SK-N-SH treated with all-trans-retinoic acid at 6 μM for 48 hours (cell line): ENCODE measurements at regions not wholly inside any gene's neighbourhood (a gene's known extent, or its start where the extent isn't known, plus 50 kb on each side); places are given as distances from the start of the nearest gene placed in this dataset.

Source experiments
- ATAC-seq: fragments of 200-7000 bp; cut with Tn5 transposase; 3 replicates; pipeline ENCODE4 v1.9.1; 2020; ENCODE audit warnings: mild to moderate bottlenecking, moderate library complexity
- ARNTL ChIP-seq: fragments of 450-650 bp; formaldehyde crosslinking; IDR thresholded peaks from 2 replicates; pipeline ENCODE4 v1.5.0; 2020; ENCODE audit warnings: low read depth, mild to moderate bottlenecking, moderate library complexity, borderline replicate concordance
- CSDC2 ChIP-seq: fragments of 250-450 bp; sonication (Bioruptor Pico); IDR thresholded peaks from 2 replicates; pipeline ENCODE4 v1.5.0; 2020; ENCODE audit warnings: mild to moderate bottlenecking, moderate library complexity
- GLIS3 ChIP-seq: fragments of 250-450 bp; sonication (Bioruptor Pico); IDR thresholded peaks from 2 replicates; pipeline ENCODE4 v1.5.0; 2020; ENCODE audit warnings: mild to moderate bottlenecking, moderate library complexity
- ISL1 ChIP-seq: fragments of 250-450 bp; sonication (Bioruptor Pico); IDR thresholded peaks from 2 replicates; pipeline ENCODE4 v2.1.2; 2022; ENCODE audit warnings: mild to moderate bottlenecking, moderate library complexity
- OSR1 ChIP-seq: fragments of 250-450 bp; sonication (Bioruptor Pico); IDR thresholded peaks from 2 replicates; pipeline ENCODE4 v1.8.0; 2022; ENCODE audit warnings: moderate library complexity, mild to moderate bottlenecking, inconsistent platforms
- PATZ1 ChIP-seq: fragments of 250-450 bp; sonication (Bioruptor Pico); IDR thresholded peaks from 2 replicates; pipeline ENCODE4 v1.8.0; 2020; ENCODE audit warnings: mild to moderate bottlenecking, moderate library complexity, borderline replicate concordance
- PPARA ChIP-seq: fragments of 250-450 bp; sonication (Bioruptor Pico); IDR thresholded peaks from 2 replicates; pipeline ENCODE4 v1.5.0; 2020; ENCODE audit warnings: mild to moderate bottlenecking, borderline replicate concordance
- RARB ChIP-seq: fragments of 250-450 bp; sonication (Bioruptor Pico); IDR thresholded peaks from 2 replicates; pipeline ENCODE4 v1.8.0; 2021; ENCODE audit warnings: mild to moderate bottlenecking, moderate library complexity
- SNAI2 ChIP-seq: fragments of 250-450 bp; sonication (Bioruptor Pico); IDR thresholded peaks from 2 replicates; pipeline ENCODE4 v1.5.0; 2020; ENCODE audit warnings: mild to moderate bottlenecking, moderate library complexity
- TCF4 ChIP-seq: fragments of 250-450 bp; sonication (Bioruptor Pico); IDR thresholded peaks from 2 replicates; pipeline ENCODE4 v1.8.0; 2021; ENCODE audit warnings: mild to moderate bottlenecking, moderate library complexity, borderline replicate concordance
- TOX ChIP-seq: fragments of 250-450 bp; sonication (Bioruptor Pico); IDR thresholded peaks from 2 replicates; pipeline ENCODE4 v1.8.0; 2021; ENCODE audit warnings: mild to moderate bottlenecking, moderate library complexity, borderline replicate concordance
- ZC3H10 ChIP-seq: fragments of 250-450 bp; sonication (Bioruptor Pico); IDR thresholded peaks from 2 replicates; pipeline ENCODE4 v1.5.1; 2021; ENCODE audit warnings: mild to moderate bottlenecking, moderate library complexity
- ZFP3 ChIP-seq: fragments of 250-450 bp; sonication (Bioruptor Pico); IDR thresholded peaks from 2 replicates; pipeline ENCODE4 v1.5.0; 2020; ENCODE audit warnings: mild to moderate bottlenecking, moderate library complexity
- ZFP30 ChIP-seq: fragments of 450-650 bp; formaldehyde crosslinking; IDR thresholded peaks from 2 replicates; pipeline ENCODE4 v1.5.0; 2022; ENCODE audit warnings: mild to moderate bottlenecking, moderate library complexity
- ZNF70 ChIP-seq: fragments of 450-650 bp; formaldehyde crosslinking; IDR thresholded peaks from 2 replicates; pipeline ENCODE4 v1.5.0; 2020; ENCODE audit warnings: mild to moderate bottlenecking, moderate library complexity
- ZNF8 ChIP-seq: fragments of 450-650 bp; formaldehyde crosslinking; IDR thresholded peaks from 2 replicates; pipeline ENCODE4 v1.5.0; 2020; ENCODE audit warnings: mild to moderate bottlenecking, moderate library complexity
- TF ChIP-seq, protein P1 (sequence below): fragments of 250-450 bp; sonication (Bioruptor Pico); IDR thresholded peaks from 2 replicates; pipeline ENCODE4 v1.8.0; 2021; ENCODE audit warnings: low read depth, mild to moderate bottlenecking, moderate library complexity, borderline replicate concordance
- TF ChIP-seq, protein P2 (sequence below): fragments of 250-450 bp; sonication (Bioruptor Pico); IDR thresholded peaks from 2 replicates; pipeline ENCODE4 v1.5.0; 2020; ENCODE audit warnings: mild to moderate bottlenecking, moderate library complexity
- TF ChIP-seq, protein P3 (sequence below): fragments of 250-450 bp; sonication (Bioruptor Pico); IDR thresholded peaks from 2 replicates; pipeline ENCODE4 v1.5.1; 2020; ENCODE audit warnings: low read depth, mild to moderate bottlenecking, moderate library complexity

GRCh38 chr18:66138642-66139041, 387.8 kb downstream of the CDH7 start:
- ATAC-seq, result no peak
- TF ChIP-seq PPARA (CRISPR knock-in tag) (no peak), ZFP30 (no peak), ISL1 (CRISPR knock-in tag) (no peak), ZNF8 (CRISPR knock-in tag) (no peak)
- TF ChIP-seq, protein P1, sequence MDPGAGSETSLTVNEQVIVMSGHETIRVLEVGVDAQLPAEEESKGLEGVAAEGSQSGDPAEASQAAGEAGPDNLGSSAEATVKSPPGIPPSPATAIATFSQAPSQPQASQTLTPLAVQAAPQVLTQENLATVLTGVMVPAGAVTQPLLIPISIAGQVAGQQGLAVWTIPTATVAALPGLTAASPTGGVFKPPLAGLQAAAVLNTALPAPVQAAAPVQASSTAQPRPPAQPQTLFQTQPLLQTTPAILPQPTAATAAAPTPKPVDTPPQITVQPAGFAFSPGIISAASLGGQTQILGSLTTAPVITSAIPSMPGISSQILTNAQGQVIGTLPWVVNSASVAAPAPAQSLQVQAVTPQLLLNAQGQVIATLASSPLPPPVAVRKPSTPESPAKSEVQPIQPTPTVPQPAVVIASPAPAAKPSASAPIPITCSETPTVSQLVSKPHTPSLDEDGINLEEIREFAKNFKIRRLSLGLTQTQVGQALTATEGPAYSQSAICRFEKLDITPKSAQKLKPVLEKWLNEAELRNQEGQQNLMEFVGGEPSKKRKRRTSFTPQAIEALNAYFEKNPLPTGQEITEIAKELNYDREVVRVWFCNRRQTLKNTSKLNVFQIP (CRISPR knock-in tag), result no peak
- TF ChIP-seq, all 23 proteins: peak for 0

GRCh38 chr18:66136039-66136438, 385.2 kb downstream of the CDH7 start:
- ATAC-seq, result no peak
- TF ChIP-seq TCF4 (CRISPR knock-in tag), result no peak
- no peak for TF ChIP-seq RARB (CRISPR knock-in tag)
- no peak for TF ChIP-seq ZC3H10 (CRISPR knock-in tag)
- no peak for TF ChIP-seq ZNF8 (CRISPR knock-in tag)

GRCh38 chr18:66129248-66129647, 378.4 kb downstream of the CDH7 start:
- TF ChIP-seq, protein P1 (CRISPR knock-in tag), result no peak
- no peak for TF ChIP-seq ZC3H10 (CRISPR knock-in tag)
- no peak for TF ChIP-seq ZFP30
- TF ChIP-seq TOX (CRISPR knock-in tag), result no peak
- TF ChIP-seq GLIS3 (CRISPR knock-in tag), result no peak
- no peak for TF ChIP-seq PATZ1 (CRISPR knock-in tag)
- no peak for ATAC-seq

- ATAC-seq, result no peak
- no peak for TF ChIP-seq ZFP3 (CRISPR knock-in tag)
- TF ChIP-seq, protein P2, sequence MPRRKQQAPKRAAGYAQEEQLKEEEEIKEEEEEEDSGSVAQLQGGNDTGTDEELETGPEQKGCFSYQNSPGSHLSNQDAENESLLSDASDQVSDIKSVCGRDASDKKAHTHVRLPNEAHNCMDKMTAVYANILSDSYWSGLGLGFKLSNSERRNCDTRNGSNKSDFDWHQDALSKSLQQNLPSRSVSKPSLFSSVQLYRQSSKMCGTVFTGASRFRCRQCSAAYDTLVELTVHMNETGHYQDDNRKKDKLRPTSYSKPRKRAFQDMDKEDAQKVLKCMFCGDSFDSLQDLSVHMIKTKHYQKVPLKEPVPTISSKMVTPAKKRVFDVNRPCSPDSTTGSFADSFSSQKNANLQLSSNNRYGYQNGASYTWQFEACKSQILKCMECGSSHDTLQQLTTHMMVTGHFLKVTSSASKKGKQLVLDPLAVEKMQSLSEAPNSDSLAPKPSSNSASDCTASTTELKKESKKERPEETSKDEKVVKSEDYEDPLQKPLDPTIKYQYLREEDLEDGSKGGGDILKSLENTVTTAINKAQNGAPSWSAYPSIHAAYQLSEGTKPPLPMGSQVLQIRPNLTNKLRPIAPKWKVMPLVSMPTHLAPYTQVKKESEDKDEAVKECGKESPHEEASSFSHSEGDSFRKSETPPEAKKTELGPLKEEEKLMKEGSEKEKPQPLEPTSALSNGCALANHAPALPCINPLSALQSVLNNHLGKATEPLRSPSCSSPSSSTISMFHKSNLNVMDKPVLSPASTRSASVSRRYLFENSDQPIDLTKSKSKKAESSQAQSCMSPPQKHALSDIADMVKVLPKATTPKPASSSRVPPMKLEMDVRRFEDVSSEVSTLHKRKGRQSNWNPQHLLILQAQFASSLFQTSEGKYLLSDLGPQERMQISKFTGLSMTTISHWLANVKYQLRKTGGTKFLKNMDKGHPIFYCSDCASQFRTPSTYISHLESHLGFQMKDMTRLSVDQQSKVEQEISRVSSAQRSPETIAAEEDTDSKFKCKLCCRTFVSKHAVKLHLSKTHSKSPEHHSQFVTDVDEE (CRISPR knock-in tag), result no peak
- TF ChIP-seq PATZ1 (CRISPR knock-in tag), result no peak
- no peak for TF ChIP-seq ISL1 (CRISPR knock-in tag)
- no peak for TF ChIP-seq CSDC2
- TF ChIP-seq ZC3H10 (CRISPR knock-in tag), result no peak
- no peak for TF ChIP-seq ARNTL (CRISPR knock-in tag)
- no peak for TF ChIP-seq OSR1 (CRISPR knock-in tag)
Measured at GRCh38 chr18:66126266-66126665, 375.5 kb downstream of the CDH7 start.

DNA sequence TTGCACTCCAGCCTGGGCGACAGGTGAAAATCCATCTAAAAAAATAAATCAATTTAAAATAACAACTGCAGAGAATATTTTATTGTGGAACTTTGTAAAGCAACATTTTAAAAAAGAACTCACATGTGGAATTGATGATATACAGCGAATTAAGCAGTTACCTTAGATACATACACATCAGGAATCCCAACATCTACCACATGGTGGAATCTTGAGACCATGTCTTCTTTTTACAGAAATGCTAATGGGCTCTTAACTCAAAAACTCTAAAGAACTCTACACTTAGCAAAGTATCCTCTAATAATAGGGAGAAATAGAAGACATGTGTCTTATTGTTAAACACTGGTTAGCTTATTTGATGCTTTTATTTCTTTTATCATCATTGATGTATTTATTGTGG, 373.6 kb downstream of the CDH7 start:
- no peak for ATAC-seq
- TF ChIP-seq GLIS3 (CRISPR knock-in tag), result no peak
- TF ChIP-seq, protein P2 (CRISPR knock-in tag), result no peak
- no peak for TF ChIP-seq PPARA (CRISPR knock-in tag)
- no peak for TF ChIP-seq SNAI2
- TF ChIP-seq, protein P3, sequence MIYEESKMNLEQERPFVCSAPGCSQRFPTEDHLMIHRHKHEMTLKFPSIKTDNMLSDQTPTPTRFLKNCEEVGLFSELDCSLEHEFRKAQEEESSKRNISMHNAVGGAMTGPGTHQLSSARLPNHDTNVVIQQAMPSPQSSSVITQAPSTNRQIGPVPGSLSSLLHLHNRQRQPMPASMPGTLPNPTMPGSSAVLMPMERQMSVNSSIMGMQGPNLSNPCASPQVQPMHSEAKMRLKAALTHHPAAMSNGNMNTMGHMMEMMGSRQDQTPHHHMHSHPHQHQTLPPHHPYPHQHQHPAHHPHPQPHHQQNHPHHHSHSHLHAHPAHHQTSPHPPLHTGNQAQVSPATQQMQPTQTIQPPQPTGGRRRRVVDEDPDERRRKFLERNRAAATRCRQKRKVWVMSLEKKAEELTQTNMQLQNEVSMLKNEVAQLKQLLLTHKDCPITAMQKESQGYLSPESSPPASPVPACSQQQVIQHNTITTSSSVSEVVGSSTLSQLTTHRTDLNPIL (CRISPR knock-in tag), result no peak
- no peak for TF ChIP-seq ZNF8 (CRISPR knock-in tag)
- TF ChIP-seq ZNF70 (CRISPR knock-in tag), result no peak
